Mesenchymal stem cell (in vitro differentiated cells and primary cell): ENCODE measurements at regions not wholly inside any gene's neighbourhood (a gene's known extent, or its start where the extent isn't known, plus 50 kb on each side); places are given as distances from the start of the nearest gene placed in this dataset.

Experiments used
- DNase-seq: peaks from one replicate; pipeline ENCODE4 v3.0.0-alpha.2; 2013
- H2AFZ ChIP-seq: one replicate; pipeline ENCODE4 v1.6.1; 2013; ENCODE audit warnings: low read depth, mild to moderate bottlenecking, control low read depth, inconsistent platforms, low read length, moderate library complexity
- H2AK5ac ChIP-seq: 2 replicates; pipeline ENCODE4 v1.6.1; 2013; ENCODE audit warnings: low read length, moderate library complexity, mild to moderate bottlenecking, inconsistent platforms; ENCODE audit not compliant: severe bottlenecking
- H2BK120ac ChIP-seq: one replicate; pipeline ENCODE4 v1.6.1; 2013; ENCODE audit warnings: low read depth, mild to moderate bottlenecking, inconsistent platforms, low read length, moderate library complexity
- H2BK12ac ChIP-seq, 2 experiments: one replicate each; pipeline ENCODE4 v1.6.1; 2013; ENCODE audit warnings: inconsistent platforms in 2 of 2, low read length in 2 of 2, mild to moderate bottlenecking in 2 of 2, moderate library complexity in 2 of 2, control low read depth in 1 of 2
- H2BK15ac ChIP-seq: one replicate; pipeline ENCODE4 v1.6.1; 2013; ENCODE audit warnings: mild to moderate bottlenecking, low read depth, inconsistent platforms; ENCODE audit not compliant: poor library complexity, severe bottlenecking
- H2BK5ac ChIP-seq: 2 replicates; pipeline ENCODE4 v1.6.1; 2013; ENCODE audit warnings: low read depth, mild to moderate bottlenecking, low read length, control low read depth, inconsistent platforms; ENCODE audit not compliant: poor library complexity, severe bottlenecking
- H3K14ac ChIP-seq, 2 experiments: one replicate each; pipeline ENCODE4 v1.6.1; 2013; ENCODE audit warnings: inconsistent platforms in 2 of 2, low read length in 2 of 2, control low read depth in 1 of 2, mild to moderate bottlenecking in 1 of 2, moderate library complexity in 1 of 2
- H3K18ac ChIP-seq, 2 experiments: one replicate each; pipeline ENCODE4 v1.6.1; 2013; ENCODE audit warnings: inconsistent platforms in 2 of 2, low read length in 2 of 2, control low read depth in 1 of 2, low read depth in 1 of 2, mild to moderate bottlenecking in 1 of 2
- H3K23ac ChIP-seq, 2 experiments: one replicate each; pipeline ENCODE4 v1.6.1; 2013; ENCODE audit warnings: inconsistent platforms in 2 of 2, low read length in 2 of 2, mild to moderate bottlenecking in 2 of 2, moderate library complexity in 2 of 2, control low read depth in 1 of 2
- H3K27ac ChIP-seq: 2 replicates; pipeline ENCODE4 v1.5.1; 2013; ENCODE audit warnings: mild to moderate bottlenecking, moderate library complexity, low read length, control low read depth, inconsistent platforms; ENCODE audit not compliant: poor library complexity, severe bottlenecking
- H3K27me3 ChIP-seq, 2 experiments: 2 replicates each; pipeline versions ENCODE4 v1.6.1 to v1.7.0; 2013; ENCODE audit warnings: low read length in 2 of 2, mild to moderate bottlenecking in 2 of 2, moderate library complexity in 2 of 2, control low read depth in 1 of 2, inconsistent platforms in 1 of 2; ENCODE audit not compliant: control insufficient read depth in 1 of 2, insufficient read depth in 1 of 2
- H3K36me3 ChIP-seq, 2 experiments: 2 replicates each; pipeline versions ENCODE4 v1.6.1 to v1.7.0; 2013; ENCODE audit warnings: low read length in 2 of 2, control low read depth in 1 of 2, inconsistent platforms in 1 of 2, low read depth in 1 of 2, mild to moderate bottlenecking in 1 of 2; ENCODE audit not compliant: insufficient read depth in 2 of 2, control insufficient read depth in 1 of 2
- H3K4ac ChIP-seq, 2 experiments: one replicate each; pipeline ENCODE4 v1.6.1; 2013; ENCODE audit warnings: inconsistent platforms in 2 of 2, low read length in 2 of 2, mild to moderate bottlenecking in 2 of 2, moderate library complexity in 2 of 2, control low read depth in 1 of 2, low read depth in 1 of 2
- H3K4me1 ChIP-seq: 2 replicates; pipeline ENCODE4 v1.6.1; 2013; ENCODE audit warnings: low read depth, low read length, control low read depth; ENCODE audit not compliant: control insufficient read depth, insufficient read depth
- H3K4me2 ChIP-seq: 2 replicates; pipeline ENCODE4 v1.6.1; 2013; ENCODE audit warnings: low read length, mild to moderate bottlenecking, inconsistent platforms; ENCODE audit not compliant: poor library complexity, severe bottlenecking
- H3K4me3 ChIP-seq, 2 experiments: 2 replicates each; pipeline versions ENCODE4 v1.5.1 to v1.7.0; 2013; ENCODE audit warnings: low read length in 2 of 2, mild to moderate bottlenecking in 2 of 2, control low read depth in 1 of 2, low read depth in 1 of 2; ENCODE audit not compliant: insufficient read depth in 1 of 2
- H3K79me1 ChIP-seq: replicated peaks from 2 replicates; pipeline ENCODE4 v1.6.1; 2013; ENCODE audit warnings: mild to moderate bottlenecking, control low read depth, low read length, inconsistent platforms; ENCODE audit not compliant: poor library complexity, severe bottlenecking
- H3K9ac ChIP-seq: 2 replicates; pipeline ENCODE4 v1.7.0; 2013; ENCODE audit warnings: mild to moderate bottlenecking, low read length, moderate library complexity
- H3K9me3 ChIP-seq: 2 replicates; pipeline ENCODE4 v1.7.0; 2013; ENCODE audit warnings: mild to moderate bottlenecking, low read length; ENCODE audit not compliant: control insufficient read depth
- H4K8ac ChIP-seq: one replicate; pipeline ENCODE4 v1.6.1; 2013; ENCODE audit warnings: inconsistent platforms, mild to moderate bottlenecking, low read length, moderate library complexity
- H4K91ac ChIP-seq: one replicate; pipeline ENCODE4 v1.6.1; 2013; ENCODE audit warnings: mild to moderate bottlenecking, low read length, inconsistent platforms
- WGBS: methylation state at CpG from one replicate; pipeline ENCODE4 v1.1.7; 2013; ENCODE audit warnings: mixed read lengths; 5-methylcytosine and 5-hydroxymethylcytosine counted together

GRCh38 chr2:175580652-175581051, 399.1 kb upstream of the ATP5MC3 start:
- H3K27ac ChIP-seq, result no peak overlapping the region
- no peak overlapping the region for H3K4me3 ChIP-seq
- H3K27me3 ChIP-seq, result no peaks in the 10 kb centered on the region
- no peak overlapping the region for H2BK120ac ChIP-seq
- no peak overlapping the region for H2BK15ac ChIP-seq
- no peak for DNase-seq
- no peak overlapping the region for H2BK12ac ChIP-seq
- no peak overlapping the region for H3K14ac ChIP-seq
- no peak overlapping the region for H3K23ac ChIP-seq
- 59% methylated on average over 1 of the region's 1 CpG for WGBS
- H3K4me2 ChIP-seq, result no peak overlapping the region
- no peak overlapping the region for H2AFZ ChIP-seq
- H4K8ac ChIP-seq, result no peak overlapping the region
- H3K79me1 ChIP-seq, result no peaks in the 10 kb centered on the region
- H3K9ac ChIP-seq, result no peak overlapping the region
- no peak overlapping the region for H4K91ac ChIP-seq
- H2BK5ac ChIP-seq, result no peak overlapping the region
- no peak overlapping the region for H2AK5ac ChIP-seq
- no peak overlapping the region for H3K4ac ChIP-seq
- H3K36me3 ChIP-seq, result no peaks in the 10 kb centered on the region
- H3K4me1 ChIP-seq, result no peaks in the 10 kb centered on the region
- no peaks in the 10 kb centered on the region for H3K9me3 ChIP-seq
- H3K18ac ChIP-seq, result no peak overlapping the region

- Histone ChIP-seq H3K4ac (no peak overlapping the region), H3K27ac (no peak overlapping the region), H2BK15ac (no peak overlapping the region), H2BK5ac (no peak overlapping the region), H2BK120ac (no peak overlapping the region), H2AFZ (no peak overlapping the region), H3K14ac (no peak overlapping the region), H3K36me3 (no peaks in the 10 kb centered on the region), H3K9ac (no peak overlapping the region), H4K91ac (no peak overlapping the region), H3K18ac (no peak overlapping the region), H3K27me3 (no peaks in the 10 kb centered on the region), H3K4me3 (no peak overlapping the region), H2BK12ac (no peak overlapping the region), H2AK5ac (no peak overlapping the region), H3K4me1 (no peaks in the 10 kb centered on the region), H3K9me3 (no peaks in the 10 kb centered on the region), H3K79me1 (no peaks in the 10 kb centered on the region), H3K23ac (no peak overlapping the region), H4K8ac (no peak overlapping the region), H3K4me2 (no peak overlapping the region)
- no peak for DNase-seq
- WGBS, result no CpG with 5 or more reads among the region's 1 CpG
Observed at GRCh38 chr2:175579646-175580045, 398.1 kb upstream of the ATP5MC3 start.

DNA sequence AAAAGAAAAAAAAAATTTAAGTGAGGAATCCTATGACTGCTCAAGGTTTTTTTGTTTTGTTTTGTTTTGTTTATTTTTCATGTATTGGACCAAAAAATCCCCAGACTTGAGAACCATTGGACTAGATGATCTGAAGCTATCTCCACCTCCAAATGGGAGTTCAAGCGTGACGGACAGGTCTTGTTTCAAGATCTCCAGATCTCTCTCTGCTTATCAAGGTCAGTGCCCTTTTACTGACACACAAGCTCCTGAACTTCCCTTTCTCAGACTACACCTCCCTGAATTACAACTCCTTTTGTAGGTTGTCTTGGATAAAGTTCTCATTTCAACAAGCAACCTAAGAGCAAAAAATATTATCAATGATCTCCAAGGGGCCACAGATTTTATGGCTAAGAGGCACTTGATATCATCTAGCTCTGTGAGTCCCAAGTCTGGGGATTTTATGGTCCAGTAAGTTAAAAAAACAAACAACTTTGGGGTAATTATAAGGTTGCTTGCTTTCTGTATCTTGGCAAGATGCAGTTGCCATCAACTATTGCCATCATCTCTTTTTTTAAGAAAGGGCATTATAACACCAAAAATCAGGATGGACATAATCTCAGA, 396.0 kb upstream of the ATP5MC3 start:
- no peaks in the 10 kb centered on the region for H3K79me1 ChIP-seq
- WGBS, result 93% methylated on average over 2 of the region's 2 CpGs

GRCh38 chr2:175576875-175577274, 395.4 kb upstream of the ATP5MC3 start:
- Histone ChIP-seq H2BK120ac (no peak overlapping the region), H2AK5ac (no peak overlapping the region), H3K4me3 (no peak overlapping the region), H3K79me1 (no peaks in the 10 kb centered on the region), H3K9me3 (no peaks in the 10 kb centered on the region), H3K27me3 (no peaks in the 10 kb centered on the region), H3K36me3 (no peaks in the 10 kb centered on the region), H3K18ac (no peak overlapping the region), H4K8ac (no peak overlapping the region), H2AFZ (no peak overlapping the region), H3K9ac (no peak overlapping the region), H4K91ac (no peak overlapping the region), H2BK12ac (no peak overlapping the region), H2BK15ac (no peak overlapping the region), H3K27ac (no peak overlapping the region), H3K4me1 (no peaks in the 10 kb centered on the region), H3K4ac (no peak overlapping the region), H3K4me2 (no peak overlapping the region), H2BK5ac (no peak overlapping the region), H3K23ac (no peak overlapping the region), H3K14ac (no peak overlapping the region)
- no peak for DNase-seq
- WGBS, result 79% methylated on average over 3 of the region's 5 CpGs

More for the DNA sequence above, 396.0 kb upstream of the ATP5MC3 start:
- H2AFZ ChIP-seq, result no peak overlapping the region
- no peak overlapping the region for H3K23ac ChIP-seq
- no peak overlapping the region for H2BK5ac ChIP-seq
- H3K9me3 ChIP-seq, result no peaks in the 10 kb centered on the region
- no peak for DNase-seq
- no peak overlapping the region for H2BK120ac ChIP-seq
- H2AK5ac ChIP-seq, result no peak overlapping the region
- no peak overlapping the region for H3K18ac ChIP-seq
- no peak overlapping the region for H3K14ac ChIP-seq
- H2BK12ac ChIP-seq, result no peak overlapping the region
- no peak overlapping the region for H2BK15ac ChIP-seq
- H3K4me1 ChIP-seq, result no peaks in the 10 kb centered on the region
- H3K27ac ChIP-seq, result no peak overlapping the region
- no peak overlapping the region for H3K4me3 ChIP-seq
- H3K9ac ChIP-seq, result no peak overlapping the region
- no peaks in the 10 kb centered on the region for H3K36me3 ChIP-seq
- H4K8ac ChIP-seq, result no peak overlapping the region
- H3K4ac ChIP-seq, result no peak overlapping the region
- H4K91ac ChIP-seq, result no peak overlapping the region
- H3K4me2 ChIP-seq, result no peak overlapping the region
- no peaks in the 10 kb centered on the region for H3K27me3 ChIP-seq
